LoVo (cell line): ENCODE measurements at regions not wholly inside any gene's neighbourhood (a gene's known extent, or its start where the extent isn't known, plus 50 kb on each side); places are given as distances from the start of the nearest gene placed in this dataset.
A peak's percentile ranks its signal among the peaks of the same experiment; 100 is the strongest.
"Not testable (repeated sequence)": the region's sequence is repeated elsewhere in the genome, so short reads cannot be mapped to it uniquely, and the experiment has no call there.

Source experiments
- DNase-seq: peaks from one replicate; pipeline ENCODE4 v3.0.0-alpha.2; 2016; ENCODE audit warnings: low spot score

DNA sequence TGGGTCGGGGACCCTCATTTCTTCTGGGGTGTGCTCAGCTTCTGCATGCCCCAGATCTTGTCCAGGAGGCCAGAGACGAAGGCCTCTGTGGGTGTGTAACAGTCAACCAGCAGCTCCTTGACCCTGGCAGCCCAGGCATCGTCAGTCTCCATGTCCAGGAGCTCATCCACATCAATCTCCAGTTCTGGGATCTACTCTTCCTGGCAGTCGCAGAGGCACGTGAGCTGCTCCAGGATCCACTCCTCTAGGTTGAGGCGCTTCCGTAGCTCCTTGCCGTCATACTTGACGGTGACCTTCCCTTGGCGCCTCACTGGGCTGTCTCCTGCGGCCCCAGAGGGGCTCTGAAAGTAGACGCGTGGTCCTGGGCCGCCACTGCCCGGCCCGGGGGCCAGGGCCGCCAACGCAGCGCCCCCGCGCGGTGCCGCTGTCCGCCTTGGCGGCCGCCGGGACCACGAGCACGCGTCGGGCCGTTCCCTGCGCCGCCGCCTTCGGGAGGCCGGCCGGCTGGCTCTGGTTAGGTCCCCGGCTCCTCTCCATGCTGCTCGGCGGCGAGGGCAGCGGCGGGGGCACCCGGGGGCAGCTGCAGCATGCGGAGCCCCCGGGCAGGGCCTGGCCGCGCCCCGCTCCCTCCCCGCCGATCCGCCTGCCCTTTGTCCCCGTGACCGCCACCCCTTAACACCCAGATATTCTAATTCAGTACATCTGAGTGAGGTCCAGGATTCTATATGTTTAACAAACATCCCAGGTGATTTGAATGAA is 170.5 kb downstream of the SEPTIN7 start:
- DNase-seq, result no peak

DNA sequence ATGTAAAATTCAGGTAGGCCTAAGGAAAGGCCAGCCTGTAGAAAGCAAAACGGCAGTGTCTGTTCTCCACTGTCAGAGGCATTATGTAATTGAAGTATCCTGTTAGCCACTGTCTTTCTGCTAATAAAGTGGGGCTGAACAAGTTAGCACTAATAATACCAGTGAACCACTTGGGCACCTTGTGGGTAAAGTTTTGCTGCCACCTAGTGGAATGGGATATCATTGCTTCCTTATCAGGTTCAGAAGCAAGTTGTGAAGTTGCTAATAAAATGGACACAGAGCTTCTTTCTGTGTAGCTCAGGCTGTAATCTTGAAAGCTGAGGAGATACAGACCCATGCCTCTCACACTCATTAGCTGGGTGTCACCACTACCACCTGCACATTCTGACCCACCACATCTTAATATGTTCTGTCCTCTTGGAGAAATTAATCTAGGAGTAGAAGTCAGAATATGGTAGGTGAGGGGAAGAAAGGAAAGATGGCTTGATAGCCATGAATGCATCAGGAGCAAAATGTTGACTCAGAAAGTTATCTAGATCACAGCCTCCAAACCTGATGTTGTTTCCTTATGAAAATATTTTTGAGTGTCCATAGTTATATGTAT is 175.1 kb downstream of the SEPTIN7 start:
- peak; percentile 85 for DNase-seq

DNA sequence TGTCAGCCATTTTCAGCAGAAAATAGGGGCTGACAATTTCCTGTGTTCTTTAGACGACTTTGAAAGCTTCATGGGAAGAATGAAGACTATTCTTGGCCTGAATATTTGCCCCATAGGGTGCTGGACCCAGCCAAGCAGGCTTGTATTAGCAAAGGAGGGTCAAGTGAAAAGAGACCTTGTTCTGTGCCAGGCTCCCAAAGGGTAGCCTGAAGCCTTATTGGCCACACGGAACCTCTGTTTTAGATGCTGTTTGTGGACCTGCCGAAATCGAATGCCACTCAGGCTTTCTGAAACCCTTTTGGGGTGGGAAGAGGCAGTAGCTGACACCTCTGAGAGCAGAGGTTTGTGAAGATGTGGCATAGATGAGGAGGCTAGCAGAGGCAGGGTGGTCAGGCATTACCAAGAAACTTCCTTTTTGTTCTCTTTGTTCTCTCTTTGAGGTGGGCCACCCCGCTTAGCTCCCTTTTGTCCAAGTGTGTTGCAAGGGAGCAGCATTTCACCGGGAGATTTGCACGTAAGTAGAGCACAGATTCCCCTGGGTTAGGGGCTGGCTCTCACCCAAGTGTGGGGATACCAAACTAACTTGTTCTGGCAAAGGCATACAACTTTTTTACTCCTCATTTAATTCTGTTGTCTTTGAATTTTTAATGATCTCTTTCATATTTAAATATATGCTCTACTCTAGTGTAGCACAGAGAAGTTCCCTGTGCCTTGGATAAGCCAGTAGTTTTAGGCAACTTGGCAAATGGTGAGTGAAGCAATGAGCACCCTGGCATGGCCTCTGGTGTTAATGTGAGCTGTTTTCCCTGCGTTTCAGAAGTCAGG is 174.0 kb upstream of the EEPD1 start:
- DNase-seq, result not testable (repeated sequence)

DNA sequence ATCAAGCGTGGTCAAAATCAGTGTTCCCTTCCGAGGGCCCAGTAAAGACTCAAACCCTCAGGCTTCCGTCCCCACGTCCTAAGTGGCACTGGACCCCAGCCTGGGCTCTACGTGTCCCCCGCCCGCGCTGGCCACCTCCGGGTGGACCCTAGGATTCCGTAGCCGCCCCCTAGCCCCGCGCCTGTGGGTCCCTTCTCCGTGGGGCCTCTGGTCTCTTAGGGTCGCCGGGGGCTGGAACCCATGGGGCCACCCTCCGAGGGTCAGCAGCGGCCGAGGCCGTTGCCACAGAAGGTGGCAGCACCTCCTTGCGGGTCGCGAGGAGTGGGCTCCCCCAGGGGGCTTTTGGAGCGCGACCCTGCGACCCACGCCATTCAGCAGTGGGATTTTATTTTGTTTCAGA is 170.5 kb upstream of the EEPD1 start:
- DNase-seq, result no peak

DNA sequence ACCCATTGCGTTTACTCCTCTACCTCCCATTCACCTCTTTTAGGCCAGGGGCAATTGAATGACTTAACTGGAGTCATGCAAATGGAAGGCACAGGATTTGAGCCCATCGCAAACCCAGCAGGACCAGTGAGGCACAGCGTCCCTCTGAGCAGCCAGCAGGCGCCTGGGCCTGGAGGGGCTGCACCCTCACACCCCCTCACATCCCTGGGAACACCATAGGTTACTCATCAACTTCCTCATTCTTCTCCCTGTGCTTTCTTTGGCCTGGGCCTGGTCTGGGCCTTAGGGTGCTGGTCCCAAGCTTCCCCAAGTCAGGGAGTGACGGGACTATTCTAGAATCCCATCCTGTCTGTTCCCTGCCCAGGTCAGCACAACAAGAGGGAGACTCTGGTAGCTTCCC is 169.4 kb upstream of the EEPD1 start:
- no peak for DNase-seq

DNA sequence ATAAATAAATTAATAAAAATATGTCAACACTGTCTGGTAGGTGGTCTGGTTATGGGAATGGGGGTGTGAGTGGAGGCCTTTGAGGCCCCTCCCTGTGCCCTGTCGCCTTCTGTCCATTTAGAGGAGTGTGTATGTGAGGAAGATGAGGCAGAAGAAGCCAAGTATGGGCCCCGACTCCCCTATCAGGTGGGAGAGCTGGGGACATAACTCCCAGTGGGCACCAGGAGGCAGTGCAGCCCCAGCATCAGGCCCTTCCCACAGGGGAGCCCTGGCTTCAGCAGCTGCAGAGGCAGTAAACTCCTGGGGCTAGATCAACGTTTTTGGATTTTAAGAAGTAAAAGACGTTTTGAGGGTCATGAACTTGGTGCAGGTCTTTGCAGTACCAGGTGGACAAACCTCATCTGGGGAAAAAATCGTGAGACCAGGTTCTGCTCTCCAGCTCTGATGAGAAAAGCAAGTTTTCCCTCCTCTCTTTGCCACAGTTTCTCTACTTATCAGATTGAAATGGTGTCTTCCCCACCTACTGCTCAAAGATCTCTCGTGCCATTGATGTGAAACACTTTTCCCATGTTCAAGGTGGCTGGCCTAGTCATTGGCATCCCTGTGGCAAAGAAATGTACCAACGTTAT is 167.8 kb upstream of the EEPD1 start:
- DNase-seq, result peak; percentile 80

DNA sequence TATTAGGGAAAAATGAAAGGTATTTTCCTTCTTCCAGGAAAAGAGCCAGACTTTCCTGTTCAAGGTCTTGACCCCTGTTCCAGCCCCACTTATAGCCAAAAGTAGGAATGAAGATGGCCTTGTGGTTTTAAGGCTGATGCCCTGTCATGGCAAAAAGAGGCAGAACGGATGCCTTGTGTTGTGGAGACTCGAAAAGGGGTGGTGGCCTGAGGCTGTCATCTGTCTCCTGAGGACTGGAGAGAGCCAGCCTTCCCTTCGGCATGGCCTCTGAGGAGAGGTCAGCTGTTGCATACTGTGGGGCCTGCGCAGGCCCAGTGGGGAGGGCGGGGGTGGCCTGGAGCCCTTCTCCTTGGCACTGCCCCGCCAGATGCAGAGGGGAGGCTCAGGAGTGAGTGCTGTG is 166.0 kb upstream of the EEPD1 start:
- no peak for DNase-seq

DNA sequence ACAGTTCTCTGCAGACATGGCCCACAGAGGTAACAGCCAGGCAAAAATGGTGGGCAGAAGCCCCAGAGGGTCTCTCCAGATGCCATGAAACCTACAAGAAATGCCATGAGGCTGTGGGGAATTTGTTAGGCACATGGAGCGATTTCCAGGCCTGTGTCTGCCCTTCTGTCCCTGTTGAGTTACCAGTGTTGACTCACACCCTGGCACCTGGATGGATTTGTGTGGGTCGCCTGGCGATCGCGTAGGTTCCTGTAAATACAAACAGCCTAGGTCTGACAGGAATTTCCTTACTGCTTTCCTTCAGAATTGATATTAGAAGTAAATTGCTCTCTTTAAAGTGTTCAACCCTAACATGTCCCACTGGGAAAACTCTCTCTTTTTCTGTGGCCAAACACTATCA is 164.9 kb upstream of the EEPD1 start:
- DNase-seq, result no peak

DNA sequence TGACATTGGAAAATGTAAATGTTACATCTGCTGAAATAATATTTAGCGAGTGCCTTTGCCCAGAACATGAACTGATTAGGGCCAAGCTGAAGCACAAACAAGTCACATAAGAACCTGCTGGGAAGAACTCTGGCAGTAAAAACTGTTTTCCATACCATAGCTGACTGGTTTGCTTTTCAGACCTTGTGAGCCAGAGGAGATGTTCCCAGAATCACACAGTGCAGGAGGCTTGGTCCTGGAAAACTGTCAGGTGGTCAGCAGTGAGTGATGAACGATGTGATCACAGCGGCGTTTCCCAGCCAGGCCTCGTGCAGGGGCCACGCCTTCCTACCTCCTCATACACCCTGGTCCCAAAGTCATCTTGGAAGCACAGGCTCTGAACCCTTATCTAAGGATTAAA is 164.2 kb upstream of the EEPD1 start:
- no peak for DNase-seq

DNA sequence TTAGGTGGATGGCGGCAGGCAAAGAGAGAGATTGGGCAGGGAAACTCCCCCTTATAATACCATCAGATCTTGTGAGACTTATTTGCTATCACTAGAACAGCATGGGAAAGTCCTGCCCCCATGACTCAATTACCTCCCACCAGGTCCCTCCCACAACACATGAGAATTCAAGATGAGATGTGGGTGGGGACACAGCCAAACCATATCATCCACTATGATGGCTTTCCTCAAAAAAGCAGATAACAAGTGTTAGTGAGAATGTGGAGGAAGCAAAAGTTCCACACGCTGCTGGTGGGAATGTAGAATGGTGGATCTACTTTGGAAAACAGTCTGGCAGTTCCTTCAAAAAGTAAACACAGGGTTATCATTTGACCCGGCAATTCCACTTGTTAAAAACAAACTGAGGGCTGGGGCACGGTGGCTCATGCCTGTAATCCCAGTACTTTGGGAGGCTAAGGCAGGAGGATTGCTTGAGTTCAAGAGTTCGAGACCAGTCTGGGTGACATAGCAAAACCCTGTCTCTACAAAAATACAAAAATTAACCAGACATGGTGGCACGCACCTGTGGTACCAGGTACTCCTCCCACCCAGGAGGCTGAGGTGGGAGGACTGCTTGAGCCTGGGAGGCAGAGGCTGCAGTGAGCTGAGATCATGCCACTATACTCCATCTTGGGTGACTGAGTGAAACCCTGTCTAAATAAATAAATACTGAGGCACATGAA is 161.4 kb upstream of the EEPD1 start:
- DNase-seq, result no peak

DNA sequence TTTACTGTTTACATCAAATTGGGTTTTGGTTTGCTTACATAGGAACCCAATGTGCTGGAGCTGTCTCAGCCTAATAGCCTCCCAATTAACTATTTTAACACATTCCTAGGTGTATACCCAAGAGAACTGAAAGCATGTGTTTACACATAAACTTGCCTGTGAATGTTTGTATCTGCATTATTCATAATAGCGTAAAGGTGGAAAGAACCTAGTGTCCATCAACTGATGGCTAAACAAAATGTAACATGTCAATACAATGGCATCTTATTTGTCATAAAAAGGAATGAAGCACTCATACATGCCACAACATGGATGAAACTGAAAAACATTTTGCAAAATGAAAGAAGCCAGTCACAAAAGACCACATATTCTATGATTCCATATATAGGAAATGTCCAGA is 160.6 kb upstream of the EEPD1 start:
- DNase-seq, result no peak

DNA sequence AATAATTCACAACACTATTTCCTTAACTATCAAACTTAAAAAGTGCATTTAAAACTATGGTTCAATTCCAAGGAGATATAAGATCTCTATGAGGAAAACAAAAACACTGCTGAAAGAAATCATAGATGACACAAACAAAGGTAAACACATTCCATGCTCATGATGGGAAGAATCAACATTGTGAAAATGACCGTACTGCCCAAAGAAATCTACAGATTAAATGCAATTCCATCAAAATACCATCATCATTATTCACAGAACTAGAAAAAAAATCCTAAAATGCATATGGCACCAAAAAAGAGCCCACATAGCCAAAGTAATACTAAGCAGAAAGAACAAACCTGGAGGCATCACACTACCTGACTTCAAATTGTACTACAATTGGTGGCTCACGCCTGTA is 159.9 kb upstream of the EEPD1 start:
- no peak for DNase-seq

DNA sequence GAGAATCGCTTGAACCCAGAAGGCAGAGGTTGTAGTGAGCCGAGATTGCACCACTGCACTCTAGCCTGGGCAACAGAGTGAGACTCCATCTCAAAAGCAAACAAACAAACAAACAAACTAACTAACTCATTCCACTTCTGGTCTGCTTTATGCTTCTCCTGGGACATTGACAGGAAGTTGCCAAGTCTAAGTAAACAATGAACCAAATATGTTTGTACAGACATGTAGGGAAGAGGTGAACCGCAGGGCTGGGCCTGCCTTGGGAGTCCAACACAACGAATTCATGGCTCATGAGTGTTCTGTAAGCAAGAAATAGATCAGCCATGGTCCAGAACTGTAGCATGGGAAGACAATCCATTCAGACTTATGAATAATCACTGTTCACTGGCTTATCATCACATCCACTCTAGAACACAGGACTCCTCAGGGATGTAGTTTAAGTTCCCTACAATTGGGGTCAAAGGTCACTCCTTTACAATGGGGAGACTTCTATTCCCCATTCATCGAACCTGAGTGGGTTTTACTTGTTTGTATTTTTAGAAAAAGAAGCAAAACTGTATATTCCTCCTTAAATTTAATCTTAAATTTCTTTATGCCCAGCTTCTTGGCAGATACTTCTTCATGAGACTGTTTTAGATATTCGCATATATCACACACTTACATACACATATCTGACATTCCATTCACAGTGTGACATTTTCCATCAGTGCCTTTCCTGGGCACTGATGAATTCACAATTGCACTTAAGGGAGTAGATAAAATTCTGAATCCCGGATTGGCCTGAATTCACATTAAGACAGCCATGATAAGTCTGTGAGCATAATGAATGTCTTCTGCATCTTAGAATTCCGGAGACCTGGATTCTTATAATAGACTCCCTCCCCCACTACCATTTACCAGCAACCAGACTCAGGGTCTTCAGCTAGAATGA is 159.1 kb upstream of the EEPD1 start:
- peak; percentile 70 for DNase-seq

DNA sequence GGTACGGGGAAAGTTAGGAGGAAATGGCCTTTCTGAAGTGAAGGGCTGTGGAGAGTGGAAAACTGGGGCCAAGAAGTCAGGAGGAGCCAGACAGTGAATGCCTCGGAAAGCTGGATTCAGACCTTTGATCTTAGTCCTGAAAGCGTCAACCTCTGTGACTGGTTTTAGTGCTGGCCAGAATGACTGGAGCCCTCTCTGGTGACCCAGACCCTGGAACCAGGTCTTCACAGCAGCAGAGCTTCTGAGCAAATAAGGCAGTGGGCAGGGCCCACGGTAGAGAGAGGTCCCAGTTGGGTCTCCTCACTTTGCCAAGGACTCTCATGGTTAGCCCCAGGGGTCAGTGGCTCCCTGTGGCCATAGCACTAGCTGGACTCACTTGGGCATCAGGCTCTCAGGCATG is 157.7 kb upstream of the EEPD1 start:
- DNase-seq, result no peak

DNA sequence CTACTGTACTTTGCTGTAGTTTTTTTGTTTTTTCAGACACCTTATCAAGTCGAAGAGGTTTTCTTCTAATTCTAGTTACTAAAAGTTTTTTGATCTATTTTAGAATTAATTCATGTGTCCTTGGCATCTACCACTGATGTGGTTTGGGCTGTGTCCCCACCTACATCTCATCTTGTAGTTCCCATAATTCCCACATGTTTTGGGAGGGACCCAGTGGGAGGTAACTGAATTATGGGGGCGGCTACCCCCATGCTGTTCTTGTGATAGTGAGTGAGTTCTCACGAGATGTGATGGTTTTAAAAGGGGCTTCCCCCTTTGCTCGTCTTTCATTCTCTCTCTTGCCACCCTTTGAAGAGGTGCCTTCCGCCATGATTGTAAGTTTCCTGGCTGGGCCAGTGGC is 154.6 kb upstream of the EEPD1 start:
- no peak for DNase-seq

DNA sequence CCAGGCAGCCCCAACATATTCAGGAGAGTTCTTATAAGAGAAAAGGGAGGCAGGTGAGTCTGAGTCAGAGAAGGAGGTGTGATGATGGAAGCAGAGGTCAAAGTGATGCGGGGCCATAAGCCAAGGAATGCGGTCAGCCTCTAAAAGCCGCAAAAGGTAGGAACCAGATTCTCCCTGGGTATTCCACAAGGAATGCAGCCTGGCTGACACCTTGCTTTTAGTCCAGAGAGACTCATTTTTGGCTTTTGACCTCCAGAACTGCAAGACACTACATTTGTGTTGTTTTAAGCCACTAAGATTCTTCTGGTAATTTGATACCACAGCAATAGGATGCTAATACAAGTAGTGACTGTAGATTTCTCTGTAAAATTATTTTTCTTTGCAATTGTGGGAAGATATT is 151.5 kb upstream of the EEPD1 start:
- no peak for DNase-seq

DNA sequence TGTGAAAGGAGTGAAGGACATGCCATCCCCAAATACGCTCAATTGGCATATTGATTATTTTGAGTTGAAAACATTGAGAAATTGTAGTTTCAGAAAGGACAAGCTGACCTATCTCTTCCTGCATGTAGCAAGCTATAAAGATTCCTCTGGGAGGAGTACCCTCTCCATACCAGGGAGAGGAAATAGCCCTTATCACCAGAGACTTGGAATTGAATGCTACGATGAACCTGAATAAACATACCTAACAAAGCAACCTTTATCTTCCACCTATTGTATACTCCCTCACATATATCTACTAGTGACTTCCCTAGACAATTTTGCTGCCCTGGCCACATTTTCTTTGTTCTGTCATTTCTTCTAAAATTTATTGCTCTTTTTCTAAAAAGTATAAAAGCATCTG is 150.2 kb upstream of the EEPD1 start:
- no peak for DNase-seq

DNA sequence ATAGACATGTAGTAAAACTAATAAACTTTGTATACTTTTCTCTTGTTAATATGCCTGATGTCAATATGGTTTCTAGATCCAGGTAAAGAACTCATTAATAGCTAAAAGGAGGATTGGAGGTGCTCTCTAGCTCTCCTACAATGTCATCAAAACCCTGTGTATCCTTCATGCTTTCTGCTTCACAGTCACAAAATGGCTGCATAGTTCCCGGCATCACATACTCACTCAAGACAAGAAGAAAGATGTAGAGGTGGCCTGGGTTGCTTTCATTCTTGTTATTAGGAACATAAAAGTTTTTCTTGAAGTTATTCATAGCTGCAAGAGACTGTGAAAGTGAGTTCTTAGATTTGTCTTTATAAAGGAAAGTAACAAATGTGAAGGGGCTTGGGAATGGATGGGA is 149.7 kb upstream of the EEPD1 start:
- no peak for DNase-seq

DNA sequence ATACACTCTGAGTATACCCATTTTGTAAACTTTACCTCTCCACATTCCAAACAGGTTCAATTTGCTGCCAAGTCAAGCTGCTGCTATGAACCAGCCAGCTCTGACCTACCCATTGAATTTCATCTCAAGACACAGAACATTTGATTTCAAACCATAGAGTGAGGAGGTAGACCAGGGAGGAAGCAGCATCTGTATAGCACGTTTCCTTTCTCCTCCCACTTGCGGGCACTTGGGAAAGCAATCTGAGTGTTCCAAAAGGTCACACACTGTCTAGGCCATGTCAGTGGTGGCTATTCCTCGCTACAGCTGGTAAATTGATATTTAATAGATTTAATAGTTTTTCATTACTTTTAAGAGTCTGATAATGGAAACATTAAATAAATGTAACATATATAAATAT is 147.8 kb upstream of the EEPD1 start:
- no peak for DNase-seq

DNA sequence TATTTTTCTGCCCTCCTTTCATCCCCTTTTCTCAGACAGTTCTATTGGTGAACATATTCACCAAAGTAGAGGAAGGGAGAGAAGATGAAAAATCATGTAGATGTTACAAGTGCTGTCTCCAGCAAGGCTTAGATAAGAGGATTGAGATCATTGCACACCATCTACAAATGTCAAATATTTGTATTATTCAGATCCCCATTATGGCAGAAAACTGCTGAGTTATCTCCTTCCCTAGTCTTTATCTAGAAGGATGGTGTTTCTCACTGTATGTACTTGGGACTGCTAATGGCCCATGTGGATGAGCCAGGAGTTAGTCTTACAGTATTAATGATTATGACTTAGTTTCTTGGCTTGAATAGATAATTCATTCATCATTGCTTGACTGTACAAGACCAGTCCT is 147.2 kb upstream of the EEPD1 start:
- no peak for DNase-seq

DNA sequence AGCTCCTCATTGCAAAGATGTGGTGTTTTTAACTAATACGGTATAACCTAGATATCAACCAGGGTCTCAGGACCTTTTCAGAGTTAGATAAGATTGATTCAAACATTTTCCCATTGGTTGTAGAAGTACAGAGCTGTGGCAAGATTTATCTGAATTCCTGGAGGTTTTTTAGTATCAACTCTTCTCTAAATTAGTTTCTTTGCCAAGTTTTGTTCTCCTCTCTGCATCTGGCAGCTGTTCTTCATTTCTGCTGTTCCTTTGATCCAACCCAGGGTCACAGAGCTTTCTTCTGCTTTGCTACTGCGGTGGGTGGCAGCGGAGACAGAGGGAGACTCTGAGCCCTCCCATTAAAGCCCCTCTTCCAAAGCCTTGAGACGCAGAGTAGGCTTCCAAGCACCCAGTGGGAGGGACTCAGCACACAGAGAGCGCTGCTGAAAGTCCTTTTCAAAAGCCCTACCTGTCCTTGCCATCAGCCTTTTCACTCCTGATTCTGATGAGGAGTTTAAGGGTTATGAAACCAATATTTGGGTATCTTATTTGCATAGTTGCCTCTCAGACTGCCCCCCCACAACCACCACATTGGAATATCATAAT is 146.3 kb upstream of the EEPD1 start:
- DNase-seq, result no peak
